WTC11 (cell line): ENCODE measurements at regions not wholly inside any gene's neighbourhood (a gene's known extent, or its start where the extent isn't known, plus 50 kb on each side); places are given as distances from the start of the nearest gene placed in this dataset.

Experiments used
- ATAC-seq: fragments of 200-7000 bp; cut with Tn5 transposase; 2 replicates; pipeline ENCODE4 v1.10.0; 2021; ENCODE audit warnings: mild to moderate bottlenecking, moderate library complexity
- CTCF ChIA-PET: fragments of 300-600 bp; sonication (Branson Sonifier 250); formaldehyde crosslinking; loops from one replicate; lab custom pipeline; 2021; ENCODE audit warnings: antibody characterized with exemption; lab: Charles Lee
- POLR2A ChIA-PET: fragments of 350-600 bp; sonication (Branson Sonifier 250); formaldehyde crosslinking; loops from one replicate; lab custom pipeline; 2021; ENCODE audit warnings: antibody characterized with exemption; lab: Charles Lee
- DNase-seq: peaks from one replicate; pipeline ENCODE4 v3.0.0; 2021; ENCODE audit warnings: low spot score
- H3K27ac Mint-ChIP-seq: 2 replicates; pipeline ENCODE4 v1.8.0; 2021; ENCODE audit warnings: mixed read lengths
- H3K27me3 Mint-ChIP-seq: 2 replicates; pipeline ENCODE4 v1.8.0; 2021; ENCODE audit warnings: low read depth, mild to moderate bottlenecking, moderate library complexity, mixed read lengths
- H3K36me3 Mint-ChIP-seq: 2 replicates; pipeline ENCODE4 v1.8.0; 2021; ENCODE audit warnings: mixed read lengths
- H3K4me1 Mint-ChIP-seq: 2 replicates; pipeline ENCODE4 v1.8.0; 2022; ENCODE audit warnings: mixed read lengths
- H3K4me3 Mint-ChIP-seq: 2 replicates; pipeline ENCODE4 v1.8.0; 2021; ENCODE audit warnings: mild to moderate bottlenecking, moderate library complexity, mixed read lengths
- H3K9me3 Mint-ChIP-seq: 2 replicates; pipeline ENCODE4 v1.8.0; 2021; ENCODE audit warnings: mixed read lengths
- ARID4B ChIP-seq: sonication (generic); formaldehyde crosslinking; IDR thresholded peaks from 2 replicates; pipeline ENCODE4 v1.8.0; 2023; ENCODE audit warnings: missing genetic modification reagents, mild to moderate bottlenecking, borderline replicate concordance
- E2F4 ChIP-seq: sonication (generic); formaldehyde crosslinking; IDR thresholded peaks from 2 replicates; pipeline ENCODE4 v1.8.1; 2022; ENCODE audit warnings: low read depth, mild to moderate bottlenecking, moderate library complexity, missing genetic modification reagents, borderline replicate concordance
- IRF2 ChIP-seq: sonication (generic); formaldehyde crosslinking; IDR thresholded peaks from 2 replicates; pipeline ENCODE4 v1.8.0; 2022; ENCODE audit warnings: low read depth, missing genetic modification reagents, borderline replicate concordance
- NR1H2 ChIP-seq: sonication (generic); formaldehyde crosslinking; IDR thresholded peaks from 2 replicates; pipeline ENCODE4 v1.9.0; 2021; ENCODE audit warnings: mild to moderate bottlenecking, moderate library complexity, missing genetic modification reagents
- RELA ChIP-seq: sonication (generic); formaldehyde crosslinking; IDR thresholded peaks from 2 replicates; pipeline ENCODE4 v1.8.1; 2022; ENCODE audit warnings: missing genetic modification reagents, mild to moderate bottlenecking, borderline replicate concordance
- SMAD4 ChIP-seq: sonication (generic); formaldehyde crosslinking; IDR thresholded peaks from 2 replicates; pipeline ENCODE4 v1.8.0; 2022; ENCODE audit warnings: mild to moderate bottlenecking, missing genetic modification reagents
- TP53 ChIP-seq: sonication (generic); formaldehyde crosslinking; IDR thresholded peaks from 2 replicates; pipeline ENCODE4 v1.8.1; 2023; ENCODE audit warnings: mild to moderate bottlenecking, missing genetic modification reagents
- ZNF121 ChIP-seq: sonication (generic); formaldehyde crosslinking; IDR thresholded peaks from 2 replicates; pipeline ENCODE4 v1.8.0; 2023; ENCODE audit warnings: missing genetic modification reagents
- ZNF232 ChIP-seq: sonication (generic); formaldehyde crosslinking; IDR thresholded peaks from 2 replicates; pipeline ENCODE4 v1.8.0; 2022; ENCODE audit warnings: mild to moderate bottlenecking, missing genetic modification reagents
- TF ChIP-seq, protein P1 (sequence below): sonication (generic); formaldehyde crosslinking; IDR thresholded peaks from 2 replicates; pipeline ENCODE4 v1.8.0; 2022; ENCODE audit warnings: missing genetic modification reagents
- TF ChIP-seq, protein P2 (sequence below): fragments of 250-450 bp; sonication (Bioruptor Pico); IDR thresholded peaks from 2 replicates; pipeline ENCODE4 v1.9.0; 2021; ENCODE audit warnings: mild to moderate bottlenecking
- TF ChIP-seq, protein P3 (sequence below): sonication (generic); formaldehyde crosslinking; IDR thresholded peaks from 2 replicates; pipeline ENCODE4 v1.8.1; 2022; ENCODE audit warnings: mild to moderate bottlenecking, missing genetic modification reagents, moderate library complexity, borderline replicate concordance
- TF ChIP-seq, protein P4 (sequence below): sonication (generic); formaldehyde crosslinking; IDR thresholded peaks from 2 replicates; pipeline ENCODE4 v1.8.0; 2022; ENCODE audit warnings: mild to moderate bottlenecking, missing genetic modification reagents

- CTCF ChIA-PET: interaction anchor here (0.7 to 1.6 kb wide), 4 partner anchors 17 to 276 kb away, joined by 3 read pairs; no protein-coding TSS in a partner anchor
Measured at GRCh38 chr7:26099236-26099635, 52.8 kb upstream of the NFE2L3 start.

GRCh38 chr7:26100406-26101339 is 51.3 kb upstream of the NFE2L3 start:
- ATAC-seq (peak; percentile 48), DNase-seq (no peak)
- CTCF ChIA-PET: interaction anchor here (0.8 to 1.4 kb wide), 8 partner anchors 8 to 265 kb away, joined by 3 to 18 read pairs (median 4); partner anchors contain the start of gene NFE2L3
- POLR2A ChIA-PET: interaction anchor here (0.5 to 1.7 kb wide), 5 partner anchors 19 to 88 kb away, joined by 3 to 11 read pairs (median 4); no protein-coding TSS in a partner anchor
- Mint-ChIP-seq H3K27ac (peak overlapping the region; percentile 64; the same call in 1 of the 2 replicates), H3K36me3 (no peaks in the 10 kb centered on the region), H3K4me1 (peaks cover 34% of the 10 kb centered on the region), H3K4me3 (no peak overlapping the region), H3K9me3 (no peaks in the 10 kb centered on the region), H3K27me3 (no peaks in the 10 kb centered on the region; the same call in 1 of the 2 replicates)
- TF ChIP-seq RELA (CRISPR knock-in tag) (no peak), ZNF121 (peak; percentile 53; the same call in 1 of the 2 replicates)

More at GRCh38 chr7:26099236-26099635, 52.8 kb upstream of the NFE2L3 start:
- POLR2A ChIA-PET: no interaction called here
- no peak for DNase-seq
- Mint-ChIP-seq H3K27ac (no peak overlapping the region; the same call in 1 of the 2 replicates), H3K27me3 (no peaks in the 10 kb centered on the region; the same call in 1 of the 2 replicates), H3K4me3 (no peak overlapping the region), H3K4me1 (peaks cover 30% of the 10 kb centered on the region)
- TF ChIP-seq ZNF232 (CRISPR knock-in tag): no peak
- no peak for TF ChIP-seq SMAD4
- no peak for TF ChIP-seq NR1H2 (CRISPR knock-in tag)
- TF ChIP-seq, protein P1, sequence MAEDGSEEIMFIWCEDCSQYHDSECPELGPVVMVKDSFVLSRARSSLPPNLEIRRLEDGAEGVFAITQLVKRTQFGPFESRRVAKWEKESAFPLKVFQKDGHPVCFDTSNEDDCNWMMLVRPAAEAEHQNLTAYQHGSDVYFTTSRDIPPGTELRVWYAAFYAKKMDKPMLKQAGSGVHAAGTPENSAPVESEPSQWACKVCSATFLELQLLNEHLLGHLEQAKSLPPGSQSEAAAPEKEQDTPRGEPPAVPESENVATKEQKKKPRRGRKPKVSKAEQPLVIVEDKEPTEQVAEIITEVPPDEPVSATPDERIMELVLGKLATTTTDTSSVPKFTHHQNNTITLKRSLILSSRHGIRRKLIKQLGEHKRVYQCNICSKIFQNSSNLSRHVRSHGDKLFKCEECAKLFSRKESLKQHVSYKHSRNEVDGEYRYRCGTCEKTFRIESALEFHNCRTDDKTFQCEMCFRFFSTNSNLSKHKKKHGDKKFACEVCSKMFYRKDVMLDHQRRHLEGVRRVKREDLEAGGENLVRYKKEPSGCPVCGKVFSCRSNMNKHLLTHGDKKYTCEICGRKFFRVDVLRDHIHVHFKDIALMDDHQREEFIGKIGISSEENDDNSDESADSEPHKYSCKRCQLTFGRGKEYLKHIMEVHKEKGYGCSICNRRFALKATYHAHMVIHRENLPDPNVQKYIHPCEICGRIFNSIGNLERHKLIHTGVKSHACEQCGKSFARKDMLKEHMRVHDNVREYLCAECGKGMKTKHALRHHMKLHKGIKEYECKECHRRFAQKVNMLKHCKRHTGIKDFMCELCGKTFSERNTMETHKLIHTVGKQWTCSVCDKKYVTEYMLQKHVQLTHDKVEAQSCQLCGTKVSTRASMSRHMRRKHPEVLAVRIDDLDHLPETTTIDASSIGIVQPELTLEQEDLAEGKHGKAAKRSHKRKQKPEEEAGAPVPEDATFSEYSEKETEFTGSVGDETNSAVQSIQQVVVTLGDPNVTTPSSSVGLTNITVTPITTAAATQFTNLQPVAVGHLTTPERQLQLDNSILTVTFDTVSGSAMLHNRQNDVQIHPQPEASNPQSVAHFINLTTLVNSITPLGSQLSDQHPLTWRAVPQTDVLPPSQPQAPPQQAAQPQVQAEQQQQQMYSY (CRISPR knock-in tag): no peak
- TF ChIP-seq E2F4: no peak
- TF ChIP-seq, protein P2, sequence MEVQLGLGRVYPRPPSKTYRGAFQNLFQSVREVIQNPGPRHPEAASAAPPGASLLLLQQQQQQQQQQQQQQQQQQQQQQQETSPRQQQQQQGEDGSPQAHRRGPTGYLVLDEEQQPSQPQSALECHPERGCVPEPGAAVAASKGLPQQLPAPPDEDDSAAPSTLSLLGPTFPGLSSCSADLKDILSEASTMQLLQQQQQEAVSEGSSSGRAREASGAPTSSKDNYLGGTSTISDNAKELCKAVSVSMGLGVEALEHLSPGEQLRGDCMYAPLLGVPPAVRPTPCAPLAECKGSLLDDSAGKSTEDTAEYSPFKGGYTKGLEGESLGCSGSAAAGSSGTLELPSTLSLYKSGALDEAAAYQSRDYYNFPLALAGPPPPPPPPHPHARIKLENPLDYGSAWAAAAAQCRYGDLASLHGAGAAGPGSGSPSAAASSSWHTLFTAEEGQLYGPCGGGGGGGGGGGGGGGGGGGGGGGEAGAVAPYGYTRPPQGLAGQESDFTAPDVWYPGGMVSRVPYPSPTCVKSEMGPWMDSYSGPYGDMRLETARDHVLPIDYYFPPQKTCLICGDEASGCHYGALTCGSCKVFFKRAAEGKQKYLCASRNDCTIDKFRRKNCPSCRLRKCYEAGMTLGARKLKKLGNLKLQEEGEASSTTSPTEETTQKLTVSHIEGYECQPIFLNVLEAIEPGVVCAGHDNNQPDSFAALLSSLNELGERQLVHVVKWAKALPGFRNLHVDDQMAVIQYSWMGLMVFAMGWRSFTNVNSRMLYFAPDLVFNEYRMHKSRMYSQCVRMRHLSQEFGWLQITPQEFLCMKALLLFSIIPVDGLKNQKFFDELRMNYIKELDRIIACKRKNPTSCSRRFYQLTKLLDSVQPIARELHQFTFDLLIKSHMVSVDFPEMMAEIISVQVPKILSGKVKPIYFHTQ (CRISPR knock-in tag): no peak
- TF ChIP-seq, all 79 proteins: peak for 0
- no peaks in the 10 kb centered on the region for H3K36me3 Mint-ChIP-seq
- H3K9me3 Mint-ChIP-seq: no peaks in the 10 kb centered on the region
- no peak for ATAC-seq

GRCh38 chr7:26101361-26102151 is 50.4 kb upstream of the NFE2L3 start:
- H3K27me3 Mint-ChIP-seq: no peaks in the 10 kb centered on the region; the same call in 1 of the 2 replicates
- POLR2A ChIA-PET: interaction anchor here (0.5 to 1.7 kb wide), 5 partner anchors 20 to 87 kb away, joined by 3 to 11 read pairs (median 4); no protein-coding TSS in a partner anchor
- H3K27ac Mint-ChIP-seq: peak overlapping the region; percentile 75
- DNase-seq (peak; percentile 37), ATAC-seq (peak; percentile 75)
- peaks cover 34% of the 10 kb centered on the region for H3K4me1 Mint-ChIP-seq
- CTCF ChIA-PET: interaction anchor here (0.8 to 1.4 kb wide), 9 partner anchors 9 to 264 kb away, joined by 3 to 18 read pairs (median 3); partner anchors contain the start of gene NFE2L3
- no peaks in the 10 kb centered on the region for H3K36me3 Mint-ChIP-seq
- H3K9me3 Mint-ChIP-seq: no peaks in the 10 kb centered on the region
- peak overlapping the region; percentile 35 for H3K4me3 Mint-ChIP-seq
- TF ChIP-seq, protein P3, sequence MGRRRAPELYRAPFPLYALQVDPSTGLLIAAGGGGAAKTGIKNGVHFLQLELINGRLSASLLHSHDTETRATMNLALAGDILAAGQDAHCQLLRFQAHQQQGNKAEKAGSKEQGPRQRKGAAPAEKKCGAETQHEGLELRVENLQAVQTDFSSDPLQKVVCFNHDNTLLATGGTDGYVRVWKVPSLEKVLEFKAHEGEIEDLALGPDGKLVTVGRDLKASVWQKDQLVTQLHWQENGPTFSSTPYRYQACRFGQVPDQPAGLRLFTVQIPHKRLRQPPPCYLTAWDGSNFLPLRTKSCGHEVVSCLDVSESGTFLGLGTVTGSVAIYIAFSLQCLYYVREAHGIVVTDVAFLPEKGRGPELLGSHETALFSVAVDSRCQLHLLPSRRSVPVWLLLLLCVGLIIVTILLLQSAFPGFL (CRISPR knock-in tag): no peak
- TF ChIP-seq, protein P4, sequence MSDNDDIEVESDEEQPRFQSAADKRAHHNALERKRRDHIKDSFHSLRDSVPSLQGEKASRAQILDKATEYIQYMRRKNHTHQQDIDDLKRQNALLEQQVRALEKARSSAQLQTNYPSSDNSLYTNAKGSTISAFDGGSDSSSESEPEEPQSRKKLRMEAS (CRISPR knock-in tag): no peak
- TF ChIP-seq TP53 (CRISPR knock-in tag) (no peak), ARID4B (no peak), IRF2 (CRISPR knock-in tag) (no peak)
